Iris pigment epithelial cell (primary cell): ENCODE measurements at regions not wholly inside any gene's neighbourhood (a gene's known extent, or its start where the extent isn't known, plus 50 kb on each side); places are given as distances from the start of the nearest gene placed in this dataset.
A peak's percentile ranks its signal among the peaks of the same experiment; 100 is the strongest.

ENCODE experiments used
- DNase-seq: peaks from one replicate; pipeline ENCODE4 v3.0.0-alpha.2; 2011; ENCODE audit warnings: low read depth

DNA sequence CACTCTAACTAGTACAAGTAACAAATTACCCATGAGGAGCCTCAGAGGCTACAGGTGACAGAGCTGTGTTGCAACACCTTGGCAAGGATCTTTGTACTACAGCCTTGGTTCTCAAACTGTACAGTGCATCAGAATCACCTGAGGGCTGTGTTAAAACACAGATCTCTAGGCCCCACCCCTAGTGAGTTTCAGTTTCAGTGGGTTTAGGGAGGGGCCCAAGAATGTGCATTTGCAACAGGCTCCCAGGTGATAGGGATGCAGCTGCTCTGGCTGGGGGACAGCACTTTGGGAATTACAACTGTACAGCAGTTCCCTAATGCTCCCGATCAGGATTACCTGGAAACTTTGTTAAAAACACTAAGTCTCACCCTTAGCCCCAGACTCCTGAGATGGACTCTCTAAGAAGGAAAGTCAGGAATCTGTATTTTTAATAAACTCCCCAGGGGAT is 66.1 kb upstream of the NR2F2 start:
- DNase-seq: no peak

DNA sequence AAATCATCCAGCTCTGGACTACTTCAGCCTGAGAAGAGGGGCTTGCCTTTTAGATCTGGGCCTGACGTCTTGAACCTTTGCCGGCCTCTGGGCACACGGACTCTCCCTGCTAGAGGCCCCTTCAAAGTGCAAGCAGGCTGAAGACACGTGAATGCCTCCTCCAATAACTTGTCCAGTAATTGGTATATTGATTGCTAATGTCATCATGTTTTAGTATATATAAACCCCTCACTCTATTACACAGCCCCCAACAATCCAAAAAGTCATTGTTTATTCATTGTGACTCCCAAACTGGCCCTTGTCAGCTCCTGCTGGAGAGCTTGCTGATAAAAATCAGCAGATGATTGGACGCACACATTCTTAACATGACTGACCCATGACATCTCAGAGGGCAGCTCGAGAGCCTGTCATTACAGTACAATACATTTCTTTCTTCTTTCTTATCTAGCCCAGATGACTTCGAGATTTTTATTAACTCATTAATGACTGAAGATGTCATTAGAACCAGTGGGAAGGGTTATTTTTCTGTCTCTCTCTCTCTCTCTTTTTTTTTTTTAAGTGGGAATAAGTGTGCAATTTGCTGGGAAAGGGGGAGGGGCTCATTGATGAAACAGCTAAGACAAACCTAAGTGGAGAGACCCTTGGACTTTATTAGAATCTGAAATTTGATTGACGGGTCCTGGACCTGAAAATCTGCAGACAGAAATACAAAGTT is 65.5 kb upstream of the NR2F2 start:
- DNase-seq: peak; percentile 68

DNA sequence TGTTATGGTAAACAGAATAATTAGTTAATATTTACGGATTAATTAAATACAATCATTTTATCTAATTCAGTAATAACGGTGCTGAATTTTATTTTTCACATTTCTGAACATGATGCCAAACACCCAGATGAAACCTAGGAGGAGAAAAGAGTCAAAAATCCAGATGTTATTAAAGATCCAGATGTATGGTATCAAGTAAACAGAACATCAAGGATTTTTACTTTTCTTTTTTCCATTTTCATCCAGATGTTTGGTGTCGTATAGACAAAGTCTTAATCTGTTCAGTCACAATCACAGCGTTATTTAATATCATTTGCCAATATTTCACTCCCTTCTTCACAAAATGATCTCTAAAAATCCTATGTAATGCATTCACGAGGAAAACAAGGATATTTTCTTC is 64.0 kb upstream of the NR2F2 start:
- no peak for DNase-seq

DNA sequence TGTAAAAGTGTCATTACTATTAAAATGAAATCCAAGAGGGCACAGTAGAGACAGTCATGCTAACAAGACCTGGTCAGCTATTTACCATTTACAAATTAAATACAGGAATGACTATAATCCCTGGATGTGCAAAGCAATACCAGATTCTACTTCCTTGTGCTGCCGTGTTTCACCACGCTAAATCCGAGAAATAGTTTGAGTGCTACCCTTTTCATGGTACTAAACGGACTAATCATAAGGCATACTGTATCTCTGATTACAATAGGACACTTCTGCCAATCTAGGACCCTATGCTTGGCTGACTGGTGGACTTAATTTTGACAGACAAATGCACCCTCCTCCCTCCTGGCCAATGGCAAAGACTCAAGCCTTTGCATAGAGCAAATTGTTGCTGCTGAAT is 63.0 kb upstream of the NR2F2 start:
- no peak for DNase-seq

DNA sequence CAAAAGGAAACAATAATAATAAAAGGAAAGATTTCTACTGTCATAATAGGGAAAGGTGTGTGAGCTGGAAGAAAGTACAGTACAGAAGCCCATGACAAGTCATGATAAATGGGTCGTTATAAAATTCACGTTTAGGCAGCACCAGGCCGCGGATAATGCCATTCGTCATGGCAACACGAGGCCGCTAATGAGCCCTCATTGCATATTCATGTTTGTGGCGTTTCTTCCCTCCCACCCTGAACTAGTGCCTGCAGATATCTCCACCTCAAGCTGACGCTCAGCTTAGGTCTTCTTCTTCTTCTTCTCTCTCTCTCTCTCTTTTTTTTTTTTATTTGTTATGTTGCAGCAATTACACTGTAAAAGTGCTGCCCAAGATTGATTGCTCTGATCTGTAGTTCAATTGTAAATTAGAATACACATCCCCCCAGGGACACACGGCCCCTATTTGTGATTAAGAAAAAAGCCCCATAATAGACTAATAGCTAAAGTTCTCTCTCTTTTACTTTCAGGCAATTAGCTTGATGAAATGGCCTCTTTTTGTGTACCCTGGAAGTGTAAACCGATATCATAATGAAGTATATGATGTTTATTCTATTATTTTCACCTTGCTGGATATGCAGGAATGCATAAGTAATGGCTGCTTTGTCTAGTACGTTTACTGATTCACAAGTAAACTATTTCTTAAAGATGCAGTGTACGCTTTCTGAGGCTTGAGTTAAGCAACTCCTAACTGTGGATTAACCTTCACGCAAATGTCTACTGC is 61.9 kb upstream of the NR2F2 start:
- DNase-seq: peak; percentile 80

DNA sequence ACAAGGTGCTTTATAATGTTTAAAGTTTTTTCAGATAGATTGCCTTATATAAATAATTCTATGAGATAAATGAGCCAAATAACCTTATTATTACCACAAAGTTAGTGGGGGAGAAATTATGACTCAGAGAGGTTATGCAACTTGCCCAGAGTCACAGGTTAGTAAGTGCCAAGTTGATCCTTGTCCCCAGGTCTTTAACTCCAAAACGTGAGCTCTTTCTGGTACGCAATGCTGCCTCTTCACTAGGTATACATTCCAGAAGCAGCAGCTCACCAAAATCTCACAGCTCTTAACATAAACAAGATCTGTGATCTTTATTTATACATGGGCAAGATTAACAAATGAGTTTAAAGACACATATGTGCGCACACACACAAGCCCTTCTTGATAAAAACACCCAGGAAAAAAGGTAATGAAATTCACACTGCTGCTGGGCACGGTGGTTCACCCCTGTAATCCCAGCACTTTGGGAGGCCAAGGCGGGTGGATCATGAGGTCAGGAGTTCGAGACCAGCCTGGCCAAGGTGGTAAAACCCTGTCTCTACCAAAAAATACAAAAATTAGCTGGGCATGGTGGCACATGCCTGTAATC is 59.8 kb upstream of the NR2F2 start:
- DNase-seq: peak; percentile 79

DNA sequence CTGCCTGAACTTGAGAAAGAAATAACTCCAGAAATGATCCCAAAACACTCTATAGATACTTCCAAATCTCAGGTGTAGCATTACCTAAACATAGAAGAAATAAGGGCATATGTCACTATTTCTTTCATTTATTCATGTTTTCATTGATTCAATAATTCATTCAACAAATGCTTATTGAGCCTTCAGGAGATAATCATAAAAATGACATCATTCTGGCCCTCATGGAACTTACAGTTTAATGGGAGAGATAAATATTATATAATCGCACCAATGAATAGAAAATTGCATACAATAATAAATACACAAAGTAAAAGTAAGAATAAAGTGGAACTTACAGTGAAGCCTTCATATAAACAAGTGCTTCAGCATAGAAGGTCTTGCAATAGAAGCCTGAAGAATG is 58.1 kb upstream of the NR2F2 start:
- no peak for DNase-seq

DNA sequence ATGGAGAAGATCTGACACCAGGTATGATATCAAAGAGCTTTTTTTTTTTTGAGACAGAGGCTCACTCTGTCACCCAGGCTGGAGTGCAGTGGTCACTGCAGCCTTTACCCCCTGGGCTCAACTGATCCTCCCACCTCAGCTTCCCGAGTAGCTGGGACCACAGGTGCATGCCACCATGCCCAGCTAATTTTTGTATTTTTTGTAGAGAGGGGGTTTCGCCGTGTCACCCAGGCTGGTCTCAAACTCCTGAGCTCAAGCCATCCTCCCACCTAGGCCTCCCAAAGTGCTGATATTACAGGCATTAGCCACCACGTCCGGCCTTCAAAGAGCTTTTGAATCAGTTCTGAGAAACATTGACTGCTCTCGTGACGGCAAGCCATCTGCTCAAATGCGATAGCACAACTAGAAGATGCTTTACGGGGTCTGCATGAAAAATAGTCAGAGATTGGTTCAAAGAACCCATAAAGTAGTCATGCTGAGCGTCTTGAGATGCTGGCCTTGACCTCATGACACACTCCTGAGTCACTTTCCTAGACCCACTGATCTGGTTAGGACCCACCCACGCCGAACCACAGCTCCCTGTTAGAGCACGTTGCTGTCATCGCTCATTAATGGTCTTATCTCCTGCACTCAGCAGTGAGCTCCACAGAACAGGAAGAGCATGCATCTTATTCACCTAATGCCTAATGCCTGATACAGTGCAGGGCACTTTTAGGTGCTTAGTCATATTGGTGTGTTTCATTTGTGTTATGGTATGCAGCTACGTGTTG is 57.0 kb upstream of the NR2F2 start:
- DNase-seq: peak; percentile 98

DNA sequence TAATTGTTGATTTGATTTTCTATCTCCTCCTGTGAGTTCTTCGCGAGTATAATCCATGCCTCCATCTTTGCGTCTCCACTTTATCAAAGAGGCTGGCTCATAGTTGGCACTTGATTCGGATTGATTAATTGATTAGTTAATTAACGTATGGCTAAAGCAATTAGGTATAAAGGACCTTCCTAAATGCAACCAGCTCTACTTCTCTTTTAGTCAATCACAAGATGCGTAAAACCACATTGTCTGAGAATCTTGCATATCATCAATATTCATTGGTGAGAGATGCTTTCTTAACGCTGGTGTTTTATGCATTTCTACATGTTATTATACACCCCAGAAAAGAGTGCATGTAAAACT is 56.4 kb upstream of the NR2F2 start:
- no peak for DNase-seq

DNA sequence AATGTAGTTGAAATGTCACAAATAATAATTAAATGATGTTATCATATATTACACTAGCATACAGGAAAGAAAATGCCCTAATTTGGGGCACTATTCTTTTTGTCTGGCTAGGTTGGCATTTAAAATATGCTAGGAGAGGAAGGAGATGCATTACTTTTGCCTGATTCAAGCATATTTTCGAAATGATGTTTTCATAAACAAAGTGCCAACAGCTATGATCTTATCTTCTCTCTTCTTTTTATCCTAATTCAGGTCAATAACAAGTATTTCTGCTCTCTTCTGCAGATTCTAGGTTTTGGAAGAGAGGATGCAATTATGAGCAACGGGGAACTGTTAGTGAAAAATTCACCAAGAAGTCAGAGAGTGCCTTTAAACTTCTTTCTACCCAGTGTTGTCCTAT is 55.8 kb upstream of the NR2F2 start:
- DNase-seq: no peak

DNA sequence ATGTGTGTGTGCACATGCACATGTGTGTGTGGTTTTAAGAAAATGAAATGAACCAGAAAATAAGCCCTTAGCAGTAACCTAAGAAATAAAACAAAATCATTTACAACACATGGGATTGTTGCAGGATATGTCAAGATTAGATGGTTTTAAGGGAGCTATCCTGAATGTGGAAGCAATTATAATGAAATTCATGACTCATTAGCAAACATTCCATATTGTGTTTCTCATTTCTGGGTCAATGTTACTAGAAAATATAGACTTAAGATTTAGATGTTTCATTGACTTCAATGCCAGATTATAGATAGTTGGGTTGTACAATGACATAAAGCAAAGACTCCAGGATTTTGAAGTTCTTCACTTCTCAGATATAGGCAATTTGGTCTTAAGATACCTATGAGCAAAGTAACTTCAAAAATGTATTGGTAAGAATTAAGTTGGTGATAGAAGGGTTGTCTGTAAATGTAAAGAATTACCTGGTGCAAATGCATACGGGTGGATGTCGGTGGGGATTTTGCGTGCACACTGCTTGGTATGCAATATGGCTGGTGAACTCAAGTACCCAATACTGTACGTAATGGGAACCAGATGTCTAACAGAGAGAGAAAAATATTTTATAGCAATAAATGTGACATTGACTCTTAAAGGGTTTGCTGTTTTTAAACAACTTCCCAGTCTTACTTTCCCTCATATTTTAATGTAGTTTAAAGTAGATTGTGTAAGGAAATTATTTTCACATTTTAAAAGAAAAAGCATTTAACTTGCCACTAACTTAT is 53.9 kb upstream of the NR2F2 start:
- peak; percentile 51 for DNase-seq
